ENCODE measurements at regions not wholly inside any gene's neighbourhood (a gene's known extent, or its start where the extent isn't known, plus 50 kb on each side); places are given as distances from the start of the nearest gene placed in this dataset.

- TF ChIP-seq EP300 (IDR thresholded peaks at IDR 0.05), result no peak
- no peak for TF ChIP-seq CTCF (IDR thresholded peaks at IDR 0.05)
- TF ChIP-seq POLR2AphosphoS5 (IDR thresholded peaks at IDR 0.05), result no peak
- no peak for TF ChIP-seq POLR2A (IDR thresholded peaks at IDR 0.05)
Measured at GRCh38 chr1:184152434-184152898, 100.9 kb downstream of the TSEN15 start.

GRCh38 chr1:184152974-184153373 lies 101.4 kb downstream of the TSEN15 start:
- no peak for TF ChIP-seq POLR2A (IDR thresholded peaks at IDR 0.05)
- TF ChIP-seq POLR2AphosphoS5 (IDR thresholded peaks at IDR 0.05), result no peak
- TF ChIP-seq EP300 (IDR thresholded peaks at IDR 0.05), result no peak
- no peak for TF ChIP-seq CTCF (IDR thresholded peaks at IDR 0.05)
- peak overlapping the region; percentile 53 for H3K27ac ChIP-seq
- no peak for DNase-seq (ENCODE audit: low spot score in 2 of 2)
- 58% methylated on average over 11 of the region's 11 CpGs for WGBS
- H3K4me1 ChIP-seq, result peaks cover 25% of the 10 kb centered on the region
- no peaks in the 10 kb centered on the region for H3K9me3 ChIP-seq
- peak overlapping the region; percentile 42 for H3K4me3 ChIP-seq
- H3K36me3 ChIP-seq, result no peaks in the 10 kb centered on the region
- H3K27me3 ChIP-seq, result no peaks in the 10 kb centered on the region

More at GRCh38 chr1:184152434-184152898, 100.9 kb downstream of the TSEN15 start:
- Histone ChIP-seq H3K27ac (peak overlapping the region; percentile 53), H3K27me3 (no peaks in the 10 kb centered on the region), H3K4me3 (peak overlapping the region; percentile 42), H3K9me3 (no peaks in the 10 kb centered on the region), H3K36me3 (no peaks in the 10 kb centered on the region), H3K4me1 (peaks cover 25% of the 10 kb centered on the region)
- 44% methylated on average over 10 of the region's 10 CpGs for WGBS
- no peak for DNase-seq (ENCODE audit: low spot score in 2 of 2)

- H3K27ac ChIP-seq, result no peak overlapping the region
- no peak overlapping the region for H3K4me3 ChIP-seq
- TF ChIP-seq CTCF (IDR thresholded peaks at IDR 0.05), result no peak
- DNase-seq (ENCODE audit: low spot score in 2 of 2), result no peak
- peaks cover 28% of the 10 kb centered on the region for H3K4me1 ChIP-seq
- H3K27me3 ChIP-seq, result no peaks in the 10 kb centered on the region
- 74% methylated on average over 4 of the region's 4 CpGs for WGBS
- no peaks in the 10 kb centered on the region for H3K36me3 ChIP-seq
- no peaks in the 10 kb centered on the region for H3K9me3 ChIP-seq
Measured at GRCh38 chr1:184153731-184154130, 102.2 kb downstream of the TSEN15 start.

- Histone ChIP-seq H3K4me3 (no peak overlapping the region), H3K4me1 (peaks cover 22% of the 10 kb centered on the region), H3K9me3 (no peaks in the 10 kb centered on the region), H3K36me3 (no peaks in the 10 kb centered on the region), H3K27ac (no peak overlapping the region), H3K27me3 (no peaks in the 10 kb centered on the region)
- WGBS, result 62% methylated on average over 5 of the region's 5 CpGs
- TF ChIP-seq POLR2AphosphoS5 (IDR thresholded peaks at IDR 0.05) (no peak), EP300 (IDR thresholded peaks at IDR 0.05) (no peak), POLR2A (IDR thresholded peaks at IDR 0.05) (no peak), CTCF (IDR thresholded peaks at IDR 0.05) (no peak)
- DNase-seq (ENCODE audit: low spot score in 2 of 2), result no peak
Measured at GRCh38 chr1:184156521-184157393, 105.2 kb downstream of the TSEN15 start.

GRCh38 chr1:184157394-184157742 lies 105.8 kb downstream of the TSEN15 start:
- WGBS, result 64% methylated on average over 1 of the region's 1 CpG
- H3K27ac ChIP-seq, result no peak overlapping the region
- DNase-seq (ENCODE audit: low spot score in 2 of 2), result no peak
- peaks cover 28% of the 10 kb centered on the region for H3K4me1 ChIP-seq
- TF ChIP-seq CTCF (IDR thresholded peaks at IDR 0.05) (no peak), EP300 (IDR thresholded peaks at IDR 0.05) (no peak), POLR2A (IDR thresholded peaks at IDR 0.05) (no peak), POLR2AphosphoS5 (IDR thresholded peaks at IDR 0.05) (no peak)
- no peaks in the 10 kb centered on the region for H3K36me3 ChIP-seq
- H3K4me3 ChIP-seq, result no peak overlapping the region
- H3K27me3 ChIP-seq, result no peaks in the 10 kb centered on the region
- no peaks in the 10 kb centered on the region for H3K9me3 ChIP-seq

All from suprapubic skin (tissue), 4 donors.